T-helper 2 cell treated with Interferon-gamma antibody and Interleukin-4, amounts not matched to agents 5 μg/mL and 100 μg/mL, for 36 hours (primary cell): ENCODE measurements at regions not wholly inside any gene's neighbourhood (a gene's known extent, or its start where the extent isn't known, plus 50 kb on each side); places are given as distances from the start of the nearest gene placed in this dataset.
"Not testable (repeated sequence)": the region's sequence is repeated elsewhere in the genome, so short reads cannot be mapped to it uniquely, and the experiment has no call there.

Experiments
- DNase-seq: peaks from one replicate; pipeline ENCODE4 v3.0.0; 2021; ENCODE audit warnings: low spot score
- H3K27ac Mint-ChIP-seq: one replicate; pipeline ENCODE4 v1.8.0; 2021; ENCODE audit warnings: mild to moderate bottlenecking, mixed read lengths
- H3K27me3 Mint-ChIP-seq: one replicate; pipeline ENCODE4 v1.8.0; 2021; ENCODE audit warnings: low read depth, mixed read lengths
- H3K36me3 Mint-ChIP-seq: one replicate; pipeline ENCODE4 v1.8.0; 2021; ENCODE audit warnings: low read depth, mixed read lengths
- H3K4me1 Mint-ChIP-seq: one replicate; pipeline ENCODE4 v1.8.0; 2021; ENCODE audit warnings: low read depth, mixed read lengths
- H3K4me3 Mint-ChIP-seq: one replicate; pipeline ENCODE4 v1.8.0; 2022; ENCODE audit warnings: mild to moderate bottlenecking, moderate library complexity, mixed read lengths
- H3K9me3 Mint-ChIP-seq: one replicate; pipeline ENCODE4 v1.8.0; 2021; ENCODE audit warnings: mixed read lengths

DNA sequence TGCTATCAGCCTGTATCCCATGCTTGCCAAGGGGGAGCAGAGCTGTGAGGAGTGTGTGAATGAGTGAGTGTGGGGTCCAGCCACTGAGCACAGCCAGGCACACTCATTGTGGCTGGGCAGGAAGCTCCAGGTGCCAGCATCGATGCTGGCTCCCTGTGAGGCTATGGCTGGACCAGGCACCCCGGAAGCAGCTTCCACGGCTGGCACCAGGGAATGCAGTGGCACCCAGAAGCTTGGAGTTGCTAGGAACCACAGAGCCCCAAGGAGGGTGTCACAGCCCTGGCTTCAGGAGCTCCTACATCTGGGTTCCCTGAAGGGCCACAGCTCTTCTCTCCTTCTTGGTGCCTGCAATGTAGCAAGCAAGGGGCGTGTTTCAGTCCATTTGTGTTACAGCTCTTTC lies 625.9 kb upstream of the RAG2 start:
- Mint-ChIP-seq H3K27me3 (no peaks in the 10 kb centered on the region), H3K9me3 (peaks cover 15% of the 10 kb centered on the region), H3K27ac (no peak overlapping the region), H3K4me3 (no peak overlapping the region), H3K36me3 (no peaks in the 10 kb centered on the region), H3K4me1 (no peaks in the 10 kb centered on the region)
- DNase-seq = no peak

- Mint-ChIP-seq H3K9me3 (peaks cover 39% of the 10 kb centered on the region), H3K4me1 (no peaks in the 10 kb centered on the region), H3K36me3 (no peaks in the 10 kb centered on the region)
Measured at GRCh38 chr11:37203006-37203405, 605.0 kb upstream of the RAG2 start.

DNA sequence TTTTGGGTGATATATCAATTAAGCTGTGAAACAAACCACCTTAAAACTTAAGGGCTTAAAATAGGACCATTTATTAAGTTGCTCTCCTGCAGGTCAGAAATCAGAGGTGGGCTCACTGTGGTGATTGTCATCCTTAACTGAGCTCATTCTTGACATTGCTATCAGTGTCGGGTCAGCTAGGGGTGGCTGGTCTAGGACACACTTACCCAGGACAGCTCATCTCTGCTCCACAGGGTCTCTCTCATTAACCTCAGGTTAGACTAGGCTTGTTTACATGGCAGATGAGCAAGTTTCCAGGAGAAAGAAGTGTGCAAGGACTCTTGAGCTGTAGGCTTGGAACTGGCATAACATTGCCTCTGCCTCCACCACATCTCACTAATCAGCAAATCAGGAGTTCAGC lies 601.0 kb upstream of the RAG2 start:
- H3K9me3 Mint-ChIP-seq = peaks cover 24% of the 10 kb centered on the region
- H3K4me3 Mint-ChIP-seq = no peak overlapping the region
- no peaks in the 10 kb centered on the region for H3K27me3 Mint-ChIP-seq
- DNase-seq = no peak
- no peak overlapping the region for H3K27ac Mint-ChIP-seq
- no peaks in the 10 kb centered on the region for H3K36me3 Mint-ChIP-seq
- no peaks in the 10 kb centered on the region for H3K4me1 Mint-ChIP-seq

More at GRCh38 chr11:37203006-37203405, 605.0 kb upstream of the RAG2 start:
- Mint-ChIP-seq H3K27me3 (no peaks in the 10 kb centered on the region), H3K4me3 (no peak overlapping the region), H3K27ac (no peak overlapping the region)
- DNase-seq = no peak

DNA sequence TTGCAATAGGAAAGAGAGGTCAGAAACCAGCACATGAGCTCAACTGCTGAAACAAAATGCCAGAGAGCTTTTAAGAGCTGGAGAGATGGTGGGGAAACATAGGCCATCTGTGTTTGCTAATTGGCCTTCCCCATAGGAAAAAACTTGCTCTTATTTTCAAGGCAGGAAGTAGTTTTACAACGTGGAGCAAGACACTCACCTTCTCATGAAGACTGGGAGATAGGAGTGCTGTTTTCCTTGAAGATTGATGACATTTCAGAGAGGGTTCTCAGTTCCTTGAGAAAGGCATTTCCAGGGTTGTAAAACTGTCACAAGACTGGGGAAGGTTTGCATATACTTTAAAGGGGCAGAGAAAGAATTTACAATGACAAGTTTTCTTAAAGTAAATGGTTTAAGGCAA lies 586.3 kb upstream of the RAG2 start:
- Mint-ChIP-seq H3K9me3 (peaks cover 14% of the 10 kb centered on the region), H3K36me3 (no peaks in the 10 kb centered on the region), H3K27ac (no peak overlapping the region), H3K4me3 (no peak overlapping the region), H3K4me1 (no peaks in the 10 kb centered on the region), H3K27me3 (no peaks in the 10 kb centered on the region)
- no peak for DNase-seq

DNA sequence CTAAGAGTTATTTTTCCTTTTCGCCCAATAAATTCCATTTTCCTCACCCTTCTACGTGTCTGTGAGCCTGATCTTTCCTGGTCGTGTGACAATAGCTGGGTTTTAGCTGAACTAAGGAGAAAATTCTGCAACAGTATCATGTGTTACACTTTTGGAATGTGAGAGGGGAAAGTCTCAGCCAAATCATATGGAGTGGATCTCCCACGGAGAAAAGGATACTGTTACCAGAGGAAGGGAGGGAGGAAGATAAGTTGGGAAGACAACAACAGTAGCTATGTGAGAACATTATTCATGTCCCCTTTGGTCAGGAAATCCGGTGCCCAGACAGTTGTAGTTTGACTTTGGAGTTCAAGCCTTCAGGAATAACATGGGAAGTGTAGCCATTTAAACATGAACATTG lies 584.0 kb upstream of the RAG2 start:
- Mint-ChIP-seq H3K4me1 (no peaks in the 10 kb centered on the region), H3K9me3 (peaks cover 19% of the 10 kb centered on the region), H3K27ac (no peak overlapping the region), H3K4me3 (no peak overlapping the region), H3K36me3 (no peaks in the 10 kb centered on the region), H3K27me3 (no peaks in the 10 kb centered on the region)
- DNase-seq = no peak

DNA sequence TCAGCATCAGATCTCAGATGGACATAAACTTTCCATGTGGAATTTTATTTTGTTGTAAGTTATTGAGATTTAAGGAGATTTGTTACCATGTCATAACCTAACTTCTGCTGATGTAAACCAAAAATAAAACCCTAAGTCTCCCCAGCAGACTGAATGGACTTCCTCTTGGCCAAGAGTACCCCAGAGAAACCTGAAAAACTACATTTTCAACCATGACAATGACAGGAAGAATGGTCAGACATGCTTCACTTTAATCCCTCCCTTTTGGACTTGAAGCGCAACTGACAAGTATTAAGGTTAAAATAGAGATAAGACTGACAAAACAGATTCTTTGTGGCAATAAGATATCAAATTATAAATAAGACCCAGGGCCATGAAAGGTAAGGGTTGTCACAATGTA lies 579.7 kb upstream of the RAG2 start:
- Mint-ChIP-seq H3K9me3 (peaks cover 21% of the 10 kb centered on the region), H3K4me3 (no peak overlapping the region), H3K36me3 (no peaks in the 10 kb centered on the region), H3K27ac (no peak overlapping the region), H3K27me3 (no peaks in the 10 kb centered on the region), H3K4me1 (no peaks in the 10 kb centered on the region)
- no peak for DNase-seq

DNA sequence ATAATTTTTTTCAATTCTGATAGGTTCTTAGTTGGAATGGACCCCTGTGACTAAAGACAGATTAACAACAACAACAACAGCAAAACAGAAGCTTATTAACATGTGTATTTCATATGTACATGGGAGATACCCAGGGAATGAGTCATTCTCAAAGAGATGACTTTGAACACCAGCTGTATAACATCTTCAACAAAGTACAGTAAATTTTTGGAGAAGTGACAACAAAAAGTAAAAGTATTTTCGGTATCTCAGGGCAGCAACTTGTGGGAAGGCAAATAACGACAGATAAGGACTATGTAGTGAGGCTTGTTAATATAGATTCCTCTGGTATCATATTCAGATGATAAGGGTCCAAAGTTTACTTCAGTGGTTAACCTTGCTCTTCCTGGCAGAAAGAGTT lies 573.4 kb upstream of the RAG2 start:
- H3K36me3 Mint-ChIP-seq = no peaks in the 10 kb centered on the region
- H3K9me3 Mint-ChIP-seq = peaks cover 27% of the 10 kb centered on the region
- H3K4me1 Mint-ChIP-seq = no peaks in the 10 kb centered on the region

DNA sequence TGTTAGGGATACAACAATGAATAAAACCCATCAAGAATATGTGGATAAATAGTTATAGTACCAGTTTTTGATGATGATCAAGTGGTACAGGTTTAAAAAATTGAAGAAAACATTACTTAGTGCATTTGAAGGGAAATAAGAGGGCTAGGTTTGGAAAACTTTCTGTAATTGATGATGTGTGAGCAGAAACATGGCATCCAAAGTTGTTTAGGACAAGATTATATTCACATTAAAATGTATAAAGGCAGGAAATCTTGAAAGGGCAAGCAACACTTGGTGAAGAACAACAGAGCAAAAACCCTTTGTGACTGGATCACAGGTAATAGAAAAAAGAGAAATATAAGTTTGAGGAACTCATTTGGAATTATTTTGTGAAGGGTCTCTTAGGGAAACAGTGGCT lies 572.3 kb upstream of the RAG2 start:
- no peaks in the 10 kb centered on the region for H3K27me3 Mint-ChIP-seq
- H3K4me1 Mint-ChIP-seq = no peaks in the 10 kb centered on the region
- no peak overlapping the region for H3K27ac Mint-ChIP-seq
- peaks cover 21% of the 10 kb centered on the region for H3K9me3 Mint-ChIP-seq
- no peak for DNase-seq
- H3K36me3 Mint-ChIP-seq = no peaks in the 10 kb centered on the region
- no peak overlapping the region for H3K4me3 Mint-ChIP-seq

More for the DNA sequence above, 573.4 kb upstream of the RAG2 start:
- no peak overlapping the region for H3K27ac Mint-ChIP-seq
- H3K27me3 Mint-ChIP-seq = no peaks in the 10 kb centered on the region
- no peak for DNase-seq
- H3K4me3 Mint-ChIP-seq = no peak overlapping the region

DNA sequence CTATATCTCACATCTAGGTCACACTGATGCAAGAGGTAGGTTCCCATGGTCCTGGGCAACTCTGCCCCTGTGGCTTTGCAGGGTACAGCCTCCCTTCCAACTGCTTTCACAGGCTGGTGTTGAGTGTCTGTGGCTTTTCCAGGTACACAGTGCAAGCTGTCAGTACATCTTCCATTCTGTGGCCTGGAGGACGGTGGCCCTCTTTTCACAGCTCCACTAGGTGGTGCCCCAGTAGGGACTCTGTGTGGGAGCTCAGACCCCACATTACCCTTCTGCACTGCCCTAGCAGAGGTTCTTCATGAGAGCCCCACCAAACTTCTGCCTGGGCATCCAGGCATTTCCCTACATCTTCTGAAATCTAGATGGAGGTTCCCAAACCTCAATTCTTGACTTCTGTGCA lies 547.4 kb upstream of the RAG2 start:
- not testable (repeated sequence) for DNase-seq, H3K36me3 Mint-ChIP-seq, H3K4me1 Mint-ChIP-seq, H3K4me3 Mint-ChIP-seq, H3K27ac Mint-ChIP-seq, H3K27me3 Mint-ChIP-seq
- peaks cover 29% of the 10 kb centered on the region for H3K9me3 Mint-ChIP-seq

GRCh38 chr11:37142591-37142990 lies 544.6 kb upstream of the RAG2 start:
- Mint-ChIP-seq H3K27me3 (no peaks in the 10 kb centered on the region), H3K9me3 (peaks cover 34% of the 10 kb centered on the region), H3K4me1 (no peaks in the 10 kb centered on the region), H3K4me3 (no peak overlapping the region), H3K36me3 (no peaks in the 10 kb centered on the region), H3K27ac (no peak overlapping the region)
- no peak for DNase-seq

GRCh38 chr11:37141707-37142106 lies 543.7 kb upstream of the RAG2 start:
- Mint-ChIP-seq H3K4me3 (no peak overlapping the region), H3K27me3 (no peaks in the 10 kb centered on the region), H3K36me3 (no peaks in the 10 kb centered on the region), H3K27ac (no peak overlapping the region), H3K4me1 (no peaks in the 10 kb centered on the region), H3K9me3 (peaks cover 34% of the 10 kb centered on the region)
- DNase-seq = no peak

GRCh38 chr11:37135606-37136005 lies 537.6 kb upstream of the RAG2 start:
- not testable (repeated sequence) for H3K27ac Mint-ChIP-seq, H3K4me1 Mint-ChIP-seq, DNase-seq, H3K36me3 Mint-ChIP-seq, H3K4me3 Mint-ChIP-seq, H3K27me3 Mint-ChIP-seq
- H3K9me3 Mint-ChIP-seq = peaks cover 59% of the 10 kb centered on the region

DNA sequence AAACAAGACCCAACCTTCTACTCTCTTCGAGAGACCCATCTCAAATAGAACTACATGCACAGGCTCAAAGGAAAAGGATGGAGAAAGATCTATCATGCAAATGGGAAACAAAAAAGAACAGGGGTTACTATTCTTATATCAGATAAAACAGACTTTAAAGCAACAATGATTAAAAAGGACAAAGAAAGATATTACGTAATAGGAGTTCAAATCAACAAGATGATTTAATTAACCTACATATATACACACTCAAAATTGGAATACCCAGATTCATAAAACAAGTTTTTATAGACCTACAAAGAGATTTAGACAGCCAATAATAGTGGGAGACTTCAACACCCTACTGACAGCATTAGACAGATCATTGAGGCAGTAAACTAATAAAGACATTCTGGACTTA lies 536.6 kb upstream of the RAG2 start:
- DNase-seq = no peak

GRCh38 chr11:37124384-37124783 lies 526.3 kb upstream of the RAG2 start:
- Mint-ChIP-seq H3K27ac (no peak overlapping the region), H3K27me3 (no peaks in the 10 kb centered on the region), H3K36me3 (no peaks in the 10 kb centered on the region), H3K9me3 (peaks cover 13% of the 10 kb centered on the region), H3K4me3 (no peak overlapping the region), H3K4me1 (no peaks in the 10 kb centered on the region)
- DNase-seq = no peak

More for the DNA sequence above, 536.6 kb upstream of the RAG2 start:
- Mint-ChIP-seq H3K27me3 (no peaks in the 10 kb centered on the region), H3K36me3 (no peaks in the 10 kb centered on the region), H3K4me1 (no peaks in the 10 kb centered on the region), H3K9me3 (peaks cover 61% of the 10 kb centered on the region), H3K4me3 (no peak overlapping the region), H3K27ac (no peak overlapping the region)

GRCh38 chr11:37115963-37116362 lies 517.9 kb upstream of the RAG2 start:
- no peaks in the 10 kb centered on the region for H3K27me3 Mint-ChIP-seq
- H3K9me3 Mint-ChIP-seq = peaks cover 3% of the 10 kb centered on the region
- H3K36me3 Mint-ChIP-seq = no peaks in the 10 kb centered on the region
- H3K4me3 Mint-ChIP-seq = no peak overlapping the region
- DNase-seq = no peak
- H3K27ac Mint-ChIP-seq = no peak overlapping the region
- H3K4me1 Mint-ChIP-seq = no peaks in the 10 kb centered on the region
